Stomach (tissue), 4 donors: ENCODE measurements at regions not wholly inside any gene's neighbourhood (a gene's known extent, or its start where the extent isn't known, plus 50 kb on each side); places are given as distances from the start of the nearest gene placed in this dataset.

ENCODE experiments used
- POLR2AphosphoS5 ChIP-seq, 3 donors: sonication (generic); formaldehyde crosslinking; IDR thresholded peaks; one replicate each; pipeline ENCODE4 v1.6.1; 2016; ENCODE audit warnings: antibody characterized with exemption in 3 of 3
- TF ChIP-seq, protein P1 (sequence below), 7 experiments: fragments of 450-650 bp in 4 of 7; fragments of 200-600 bp in 3 of 7; sonication (generic) in 3 of 7; IDR thresholded peaks; one replicate each; pipeline ENCODE4 v1.5.1; 2016 to 2019; ENCODE audit warnings: antibody characterized with exemption in 7 of 7, control low read depth in 2 of 7, mild to moderate bottlenecking in 1 of 7

DNA sequence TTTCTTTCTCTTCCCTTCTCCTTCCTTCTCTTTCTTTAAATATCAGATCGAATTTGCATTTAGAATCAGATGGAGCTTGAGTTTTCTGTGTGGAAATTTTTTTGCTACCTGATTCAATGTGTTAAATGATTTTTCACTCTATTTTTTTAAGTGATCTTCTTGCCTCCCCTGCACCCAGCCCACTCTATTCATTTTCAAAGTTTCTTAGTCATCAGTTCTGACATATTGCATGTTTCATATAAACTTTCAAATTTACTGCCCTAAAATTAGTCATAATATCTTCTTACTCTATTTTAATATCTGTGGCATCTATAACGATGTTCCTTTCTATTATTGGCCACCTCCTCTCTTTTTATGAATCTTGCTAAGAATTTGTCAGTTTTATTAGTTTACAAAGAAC, 69.1 kb downstream of the MTNR1B start:
- TF ChIP-seq POLR2AphosphoS5 (IDR thresholded peaks at IDR 0.05): no peak
- TF ChIP-seq, protein P1, sequence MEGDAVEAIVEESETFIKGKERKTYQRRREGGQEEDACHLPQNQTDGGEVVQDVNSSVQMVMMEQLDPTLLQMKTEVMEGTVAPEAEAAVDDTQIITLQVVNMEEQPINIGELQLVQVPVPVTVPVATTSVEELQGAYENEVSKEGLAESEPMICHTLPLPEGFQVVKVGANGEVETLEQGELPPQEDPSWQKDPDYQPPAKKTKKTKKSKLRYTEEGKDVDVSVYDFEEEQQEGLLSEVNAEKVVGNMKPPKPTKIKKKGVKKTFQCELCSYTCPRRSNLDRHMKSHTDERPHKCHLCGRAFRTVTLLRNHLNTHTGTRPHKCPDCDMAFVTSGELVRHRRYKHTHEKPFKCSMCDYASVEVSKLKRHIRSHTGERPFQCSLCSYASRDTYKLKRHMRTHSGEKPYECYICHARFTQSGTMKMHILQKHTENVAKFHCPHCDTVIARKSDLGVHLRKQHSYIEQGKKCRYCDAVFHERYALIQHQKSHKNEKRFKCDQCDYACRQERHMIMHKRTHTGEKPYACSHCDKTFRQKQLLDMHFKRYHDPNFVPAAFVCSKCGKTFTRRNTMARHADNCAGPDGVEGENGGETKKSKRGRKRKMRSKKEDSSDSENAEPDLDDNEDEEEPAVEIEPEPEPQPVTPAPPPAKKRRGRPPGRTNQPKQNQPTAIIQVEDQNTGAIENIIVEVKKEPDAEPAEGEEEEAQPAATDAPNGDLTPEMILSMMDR (IDR thresholded peaks at IDR 0.05): no peak
